A673 (cell line): ENCODE measurements at regions not wholly inside any gene's neighbourhood (a gene's known extent, or its start where the extent isn't known, plus 50 kb on each side); places are given as distances from the start of the nearest gene placed in this dataset.

Experiments used
- CTCF ChIP-seq: fragments of 300-800, 200-600 bp; sonication (generic); conservative IDR thresholded peaks from 2 replicates; pipeline ENCODE4 v1.5.1; 2017; ENCODE audit warnings: low read depth, mild to moderate bottlenecking, antibody characterized with exemption, low read length, moderate library complexity, mixed read lengths
- EZH2 ChIP-seq: fragments of 200-600 bp; sonication (generic); IDR thresholded peaks from 2 replicates; pipeline ENCODE4 v1.6.1; 2017; ENCODE audit warnings: borderline replicate concordance, low read depth, mild to moderate bottlenecking, mixed read lengths, antibody characterized with exemption, low read length; ENCODE audit not compliant: poor library complexity, severe bottlenecking

- no peak for TF ChIP-seq CTCF
- no peak for TF ChIP-seq EZH2
These were observed 445.4 kb upstream of the DPH6 start for GRCh38 chr15:35991386-35991785.
